H9 (cell line): ENCODE measurements at regions not wholly inside any gene's neighbourhood (a gene's known extent, or its start where the extent isn't known, plus 50 kb on each side); places are given as distances from the start of the nearest gene placed in this dataset.

Experiments
- DNase-seq: peaks from one replicate; pipeline ENCODE4 v3.0.0-alpha.2; 2017
- H2AFZ ChIP-seq: one replicate; pipeline ENCODE4 v1.6.1; 2013; ENCODE audit warnings: mild to moderate bottlenecking, low read length, control low read depth, moderate library complexity
- H2AK5ac ChIP-seq: 2 replicates; pipeline ENCODE4 v1.6.1; 2013; ENCODE audit warnings: low read length, control low read depth, mixed read lengths; ENCODE audit not compliant: insufficient read length
- H2BK120ac ChIP-seq: one replicate; pipeline ENCODE4 v1.6.1; 2013; ENCODE audit warnings: low read depth, mild to moderate bottlenecking, low read length, control low read depth, inconsistent platforms; ENCODE audit not compliant: poor library complexity, severe bottlenecking
- H2BK12ac ChIP-seq: 2 replicates; pipeline ENCODE4 v1.6.1; 2013; ENCODE audit warnings: low read length, control low read depth, mixed read lengths, low read depth; ENCODE audit not compliant: insufficient read length
- H2BK15ac ChIP-seq: 2 replicates; pipeline ENCODE4 v1.6.1; 2013; ENCODE audit warnings: low read depth, low read length, control low read depth
- H2BK20ac ChIP-seq: one replicate; pipeline ENCODE4 v1.6.1; 2013; ENCODE audit warnings: low read depth, mild to moderate bottlenecking, low read length, control low read depth, inconsistent platforms; ENCODE audit not compliant: poor library complexity, severe bottlenecking
- H2BK5ac ChIP-seq: 2 replicates; pipeline ENCODE4 v1.6.1; 2013; ENCODE audit warnings: low read length, control low read depth, mixed read lengths; ENCODE audit not compliant: insufficient read length
- H3K14ac ChIP-seq: 2 replicates; pipeline ENCODE4 v1.6.1; 2013; ENCODE audit warnings: low read length, control low read depth; ENCODE audit not compliant: insufficient read depth
- H3K18ac ChIP-seq: 2 replicates; pipeline ENCODE4 v1.6.1; 2013; ENCODE audit warnings: low read depth, mild to moderate bottlenecking, mixed read lengths, low read length, control low read depth; ENCODE audit not compliant: insufficient read length
- H3K23ac ChIP-seq: 2 replicates; pipeline ENCODE4 v1.6.1; 2013; ENCODE audit warnings: low read length, control low read depth, mixed read lengths, low read depth; ENCODE audit not compliant: insufficient read length
- H3K23me2 ChIP-seq: 2 replicates; pipeline ENCODE4 v1.6.1; 2013; ENCODE audit warnings: low read depth, mild to moderate bottlenecking, mixed read lengths, low read length, control low read depth; ENCODE audit not compliant: insufficient read length, poor library complexity, severe bottlenecking
- H3K27ac ChIP-seq: 2 replicates; pipeline ENCODE4 v1.5.1; 2013; ENCODE audit warnings: low read length, control low read depth, mixed read lengths, low read depth; ENCODE audit not compliant: insufficient read length
- H3K27me3 ChIP-seq: 2 replicates; pipeline ENCODE4 v1.6.1; 2013; ENCODE audit warnings: low read length, control low read depth, inconsistent platforms; ENCODE audit not compliant: insufficient read depth
- H3K4ac ChIP-seq: 2 replicates; pipeline ENCODE4 v1.6.1; 2013; ENCODE audit warnings: low read depth, mild to moderate bottlenecking, control low read depth, inconsistent platforms, low read length, moderate library complexity
- H3K4me1 ChIP-seq: 2 replicates; pipeline ENCODE4 v1.6.1; 2013; ENCODE audit warnings: low read length, control low read depth, inconsistent platforms; ENCODE audit not compliant: insufficient read depth
- H3K4me2 ChIP-seq: 2 replicates; pipeline ENCODE4 v1.6.1; 2013; ENCODE audit warnings: low read length, control low read depth, mixed read lengths; ENCODE audit not compliant: insufficient read length, insufficient read depth
- H3K56ac ChIP-seq: 2 replicates; pipeline ENCODE4 v1.6.1; 2013; ENCODE audit warnings: low read depth, mild to moderate bottlenecking, mixed read lengths, low read length, control low read depth; ENCODE audit not compliant: insufficient read length
- H3K79me1 ChIP-seq: 2 replicates; pipeline ENCODE4 v1.6.1; 2013; ENCODE audit warnings: low read depth, mild to moderate bottlenecking, moderate library complexity, low read length, control low read depth, inconsistent platforms; ENCODE audit not compliant: insufficient read depth, poor library complexity, severe bottlenecking
- H3K79me2 ChIP-seq: 2 replicates; pipeline ENCODE4 v1.6.1; 2013; ENCODE audit warnings: low read length, control low read depth, inconsistent platforms; ENCODE audit not compliant: insufficient read depth
- H3K9ac ChIP-seq: 2 replicates; pipeline ENCODE4 v1.6.1; 2013; ENCODE audit warnings: low read length, control low read depth, mixed read lengths; ENCODE audit not compliant: insufficient read length; ENCODE audit errors: extremely low read depth
- H3K9me3 ChIP-seq: one replicate; pipeline ENCODE4 v1.6.1; 2013; ENCODE audit warnings: low read depth, low read length, inconsistent platforms; ENCODE audit not compliant: control insufficient read depth
- H3T11ph ChIP-seq: one replicate; pipeline ENCODE4 v1.6.1; 2013; ENCODE audit warnings: mild to moderate bottlenecking, low read length, control low read depth, inconsistent platforms
- H4K20me1 ChIP-seq: one replicate; pipeline ENCODE4 v1.6.1; 2013; ENCODE audit not compliant: control insufficient read depth, insufficient read length, insufficient read depth
- H4K5ac ChIP-seq: 2 replicates; pipeline ENCODE4 v1.6.1; 2013; ENCODE audit warnings: low read depth, mild to moderate bottlenecking, mixed read lengths, low read length, control low read depth; ENCODE audit not compliant: insufficient read length
- H4K8ac ChIP-seq: replicated peaks from 2 replicates; pipeline ENCODE4 v1.6.1; 2013; ENCODE audit warnings: low read length, control low read depth, mixed read lengths, low read depth; ENCODE audit not compliant: insufficient read length
- H4K91ac ChIP-seq: 2 replicates; pipeline ENCODE4 v1.6.1; 2013; ENCODE audit warnings: low read depth, mild to moderate bottlenecking, moderate library complexity, mixed read lengths, low read length, control low read depth; ENCODE audit not compliant: insufficient read length
- H3K27ac Mint-ChIP-seq, 3 experiments: 2 replicates in 2 of 3; 3 replicates in 1 of 3; pipeline ENCODE4 v1.8.0; 2020 to 2021; ENCODE audit warnings: mixed read lengths in 3 of 3, mild to moderate bottlenecking in 1 of 3, moderate library complexity in 1 of 3
- H3K27me3 Mint-ChIP-seq: 2 replicates; pipeline ENCODE4 v1.8.0; 2021; ENCODE audit warnings: low read depth, mild to moderate bottlenecking, moderate library complexity, mixed read lengths
- H3K36me3 Mint-ChIP-seq, 3 experiments: 2 replicates in 2 of 3; 3 replicates in 1 of 3; pipeline ENCODE4 v1.8.0; 2020 to 2021; ENCODE audit warnings: low read depth in 3 of 3, mixed read lengths in 3 of 3; ENCODE audit not compliant: insufficient read depth in 1 of 3
- H3K4me1 Mint-ChIP-seq, 2 experiments: 2 replicates each; pipeline ENCODE4 v1.8.0; 2020; ENCODE audit warnings: mixed read lengths in 2 of 2
- H3K4me3 Mint-ChIP-seq, 2 experiments: 2 replicates in 1 of 2; 3 replicates in 1 of 2; pipeline ENCODE4 v1.8.0; 2020 to 2021; ENCODE audit warnings: mild to moderate bottlenecking in 2 of 2, mixed read lengths in 2 of 2, moderate library complexity in 1 of 2
- H3K9me3 Mint-ChIP-seq, 2 experiments: 2 replicates in 1 of 2; 3 replicates in 1 of 2; pipeline ENCODE4 v1.8.0; 2020; ENCODE audit warnings: mild to moderate bottlenecking in 2 of 2, mixed read lengths in 2 of 2, moderate library complexity in 1 of 2
- TF ChIP-seq, protein P1 (sequence below): fragments of 200-600 bp; sonication (generic); conservative IDR thresholded peaks from 3 replicates; pipeline ENCODE4 v1.8.0; 2021; ENCODE audit warnings: antibody characterized with exemption, mild to moderate bottlenecking

DNA sequence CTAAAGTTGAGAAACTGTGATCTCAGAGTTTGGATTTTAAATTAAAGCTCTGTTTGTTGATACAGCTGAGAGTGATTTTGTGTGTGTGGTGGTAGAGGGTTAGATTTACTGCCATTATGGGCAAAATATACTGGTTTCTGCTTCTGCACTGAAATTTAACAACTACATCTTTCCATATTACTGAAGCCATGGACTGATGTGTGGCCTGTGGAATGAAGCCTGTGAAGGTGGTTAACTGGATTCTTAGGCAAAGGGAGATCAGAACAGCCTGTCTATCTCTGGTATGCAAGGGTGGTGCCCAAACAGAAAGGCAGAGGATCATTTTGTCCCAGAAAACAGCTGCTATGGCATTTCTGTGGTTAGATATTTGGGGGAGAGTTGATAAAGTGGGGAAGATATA is 297.3 kb upstream of the THBS1 start:
- Histone ChIP-seq H3K79me2 (no peaks in the 10 kb centered on the region), H3T11ph (no peak overlapping the region), H2BK15ac (no peak overlapping the region), H3K18ac (no peak overlapping the region), H2AFZ (no peak overlapping the region), H3K9ac (no peak overlapping the region), H3K4me2 (no peak overlapping the region), H4K91ac (no peak overlapping the region), H3K27me3 (no peaks in the 10 kb centered on the region), H2BK20ac (no peak overlapping the region), H3K79me1 (no peaks in the 10 kb centered on the region), H3K14ac (no peak overlapping the region), H4K5ac (no peak overlapping the region), H4K8ac (no peak overlapping the region), H3K27ac (no peak overlapping the region), H2AK5ac (no peak overlapping the region), H3K9me3 (no peaks in the 10 kb centered on the region), H2BK5ac (no peak overlapping the region), H4K20me1 (no peaks in the 10 kb centered on the region), H3K56ac (no peak overlapping the region), H3K23ac (no peak overlapping the region), H2BK120ac (no peak overlapping the region), H2BK12ac (no peak overlapping the region), H3K23me2 (no peaks in the 10 kb centered on the region), H3K4ac (no peak overlapping the region), H3K4me1 (no peaks in the 10 kb centered on the region)
- H3K4me3 Mint-ChIP-seq = no peak overlapping the region
- H3K36me3 Mint-ChIP-seq = no peaks in the 10 kb centered on the region
- no peak overlapping the region for H3K27ac Mint-ChIP-seq
- H3K9me3 Mint-ChIP-seq = 0 out of 5 replicates have a peak, but pooled peaks cover 0 to 3% of the 10 kb centered on the region in 2 experiments
- TF ChIP-seq, protein P1, sequence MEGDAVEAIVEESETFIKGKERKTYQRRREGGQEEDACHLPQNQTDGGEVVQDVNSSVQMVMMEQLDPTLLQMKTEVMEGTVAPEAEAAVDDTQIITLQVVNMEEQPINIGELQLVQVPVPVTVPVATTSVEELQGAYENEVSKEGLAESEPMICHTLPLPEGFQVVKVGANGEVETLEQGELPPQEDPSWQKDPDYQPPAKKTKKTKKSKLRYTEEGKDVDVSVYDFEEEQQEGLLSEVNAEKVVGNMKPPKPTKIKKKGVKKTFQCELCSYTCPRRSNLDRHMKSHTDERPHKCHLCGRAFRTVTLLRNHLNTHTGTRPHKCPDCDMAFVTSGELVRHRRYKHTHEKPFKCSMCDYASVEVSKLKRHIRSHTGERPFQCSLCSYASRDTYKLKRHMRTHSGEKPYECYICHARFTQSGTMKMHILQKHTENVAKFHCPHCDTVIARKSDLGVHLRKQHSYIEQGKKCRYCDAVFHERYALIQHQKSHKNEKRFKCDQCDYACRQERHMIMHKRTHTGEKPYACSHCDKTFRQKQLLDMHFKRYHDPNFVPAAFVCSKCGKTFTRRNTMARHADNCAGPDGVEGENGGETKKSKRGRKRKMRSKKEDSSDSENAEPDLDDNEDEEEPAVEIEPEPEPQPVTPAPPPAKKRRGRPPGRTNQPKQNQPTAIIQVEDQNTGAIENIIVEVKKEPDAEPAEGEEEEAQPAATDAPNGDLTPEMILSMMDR = no peak
- H3K27me3 Mint-ChIP-seq = no peaks in the 10 kb centered on the region
- H3K4me1 Mint-ChIP-seq = no peaks in the 10 kb centered on the region
- DNase-seq = no peak
